SK-MEL-5 (cell line): ENCODE measurements at regions not wholly inside any gene's neighbourhood (a gene's known extent, or its start where the extent isn't known, plus 50 kb on each side); places are given as distances from the start of the nearest gene placed in this dataset.
"Not testable (repeated sequence)": the region's sequence is repeated elsewhere in the genome, so short reads cannot be mapped to it uniquely, and the experiment has no call there.

Experiments used
- DNase-seq: peaks from one replicate; pipeline ENCODE4 v3.0.0-alpha.2; 2016; ENCODE audit warnings: low read depth, low spot score
- in situ Hi-C: cut with HindIII; loops from 2 replicates; pipeline ENCODE4 v1.10.0; 2016; ENCODE audit warnings: low sequenced_read_pairs, high pct_unique_total_duplicates, low pct_unique_long_range_greater_than_20kb

DNA sequence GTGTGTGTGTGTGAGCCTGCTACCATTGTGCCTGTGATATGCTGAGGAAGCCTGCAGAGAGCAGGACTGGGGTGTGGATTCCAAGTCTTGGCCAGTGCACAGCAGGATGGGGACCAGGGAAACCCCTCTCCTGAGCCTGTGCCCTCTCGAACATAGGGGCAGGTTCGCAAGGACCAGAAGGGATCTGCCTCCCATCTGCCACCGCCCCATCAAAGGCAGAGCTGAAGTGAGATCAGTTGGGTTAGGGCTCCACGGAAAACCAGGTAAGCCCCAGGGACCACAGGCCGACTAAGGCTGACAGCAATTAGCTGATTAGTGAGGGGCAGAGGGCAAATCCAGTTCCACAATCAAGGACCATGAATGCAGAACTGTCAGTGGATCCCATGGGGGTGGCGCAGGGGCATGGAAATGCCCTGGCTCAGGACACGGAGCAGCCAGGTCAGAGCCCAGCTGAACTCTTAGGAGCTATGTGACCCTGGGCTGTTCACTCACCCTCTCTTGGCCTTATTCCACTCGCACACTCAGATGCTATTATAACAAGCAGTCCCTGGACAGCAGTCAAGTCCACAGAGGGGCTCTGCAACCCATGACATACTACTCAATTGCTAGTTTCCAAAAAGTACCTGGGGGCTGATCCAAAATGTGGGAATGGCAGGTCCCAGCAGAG is 84.2 kb upstream of the ID2 start:
- in situ Hi-C loops: no loop called here
- DNase-seq: no peak

DNA sequence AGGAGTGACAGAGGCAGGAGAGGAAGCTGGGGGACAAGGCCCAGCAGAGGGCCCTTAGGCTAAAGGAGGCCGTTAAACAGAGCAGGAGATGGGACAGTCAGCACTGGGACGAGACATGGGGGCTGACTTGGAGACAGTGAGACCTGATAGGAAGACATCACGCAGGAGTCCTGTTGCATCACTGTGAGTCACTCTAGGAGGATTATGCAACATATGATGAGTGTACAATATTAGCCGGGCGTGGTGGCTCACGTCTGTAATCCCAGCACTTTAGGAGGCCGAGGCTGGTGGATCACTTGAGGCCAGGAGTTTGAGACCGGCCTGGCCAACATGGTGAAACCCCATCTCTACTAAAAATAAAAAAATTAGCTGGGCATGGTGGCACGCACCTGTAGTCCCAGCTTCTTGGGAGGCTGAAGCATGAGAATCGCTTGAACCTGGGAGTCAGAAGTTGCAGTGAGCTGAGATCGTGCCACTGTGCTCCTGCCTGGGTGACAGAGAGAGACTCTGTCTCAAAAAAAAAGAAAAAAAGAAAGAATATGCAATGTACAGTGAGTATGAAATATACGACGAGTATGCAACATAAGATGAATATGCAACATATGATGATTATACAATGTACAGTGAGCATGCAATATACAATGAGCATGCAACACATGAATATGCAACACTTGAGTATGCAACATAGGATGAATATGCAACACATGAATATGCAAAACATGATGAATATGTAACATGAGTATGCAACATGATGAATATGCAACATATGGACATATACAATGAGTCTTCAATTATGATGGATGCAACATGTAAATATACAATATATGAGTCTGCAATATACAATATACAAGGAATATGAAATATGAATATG is 83.3 kb upstream of the ID2 start:
- DNase-seq: no peak
- in situ Hi-C loops: no loop called here

DNA sequence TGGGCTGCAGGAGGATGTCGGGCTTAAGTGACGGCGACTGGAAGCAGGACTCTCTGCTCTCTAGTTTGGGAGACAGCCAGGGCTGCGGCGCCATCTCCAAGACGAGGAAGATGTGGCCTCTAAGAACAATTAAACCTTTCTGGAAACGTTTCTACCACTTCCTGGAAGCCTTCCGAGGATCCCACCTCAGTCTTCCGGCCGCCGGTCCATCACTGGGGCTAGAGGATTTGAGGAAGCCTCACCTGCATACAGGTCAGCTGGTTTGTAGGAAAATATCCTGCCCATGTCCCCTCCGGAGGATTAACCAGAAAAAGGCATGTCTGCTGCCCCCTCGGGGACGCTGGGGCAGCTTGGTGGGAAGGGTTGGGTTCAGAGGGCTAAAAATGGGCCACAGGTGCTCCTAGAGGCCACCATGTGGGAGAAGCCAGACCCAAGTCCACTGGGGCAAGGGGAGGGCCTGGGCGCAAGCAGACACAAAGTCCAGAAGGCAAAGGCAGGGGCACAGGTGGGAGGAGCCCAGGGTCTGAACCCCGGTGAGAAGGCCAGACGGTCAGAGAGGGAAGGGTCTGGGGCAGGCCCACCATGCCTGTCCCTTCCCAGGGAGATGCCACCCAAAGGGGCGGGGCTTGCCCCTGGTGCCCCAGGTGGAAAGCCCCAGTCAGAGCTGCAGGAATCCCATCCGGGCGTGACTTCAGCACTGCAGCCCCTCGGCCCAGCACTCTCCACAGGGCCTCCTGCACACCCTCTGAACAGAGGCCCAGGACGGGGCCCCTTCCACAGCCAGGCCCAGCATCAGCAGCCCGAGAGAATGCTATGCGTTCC is 82.2 kb upstream of the ID2 start:
- in situ Hi-C loops: no loop called here
- DNase-seq: no peak

DNA sequence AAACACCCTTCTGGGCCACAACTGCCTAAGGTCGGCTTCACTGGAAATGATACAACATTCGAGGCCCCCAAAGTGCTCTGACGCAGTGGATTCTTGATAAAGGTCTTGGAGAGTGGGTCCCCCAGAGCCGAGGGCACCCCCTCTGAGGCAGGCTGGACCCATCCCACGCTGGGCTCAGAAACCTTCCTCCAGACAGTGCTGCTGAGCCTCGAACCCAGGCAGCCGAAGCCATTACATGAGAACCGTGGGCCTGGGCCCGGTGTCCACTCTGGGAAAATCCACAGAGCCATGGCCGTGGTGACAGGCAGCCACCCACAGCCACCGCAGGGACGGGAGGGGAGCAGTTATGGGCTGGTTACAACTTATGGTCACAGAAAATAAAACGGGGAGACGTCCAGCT is 81.4 kb upstream of the ID2 start:
- in situ Hi-C loops: no loop called here
- DNase-seq: no peak

DNA sequence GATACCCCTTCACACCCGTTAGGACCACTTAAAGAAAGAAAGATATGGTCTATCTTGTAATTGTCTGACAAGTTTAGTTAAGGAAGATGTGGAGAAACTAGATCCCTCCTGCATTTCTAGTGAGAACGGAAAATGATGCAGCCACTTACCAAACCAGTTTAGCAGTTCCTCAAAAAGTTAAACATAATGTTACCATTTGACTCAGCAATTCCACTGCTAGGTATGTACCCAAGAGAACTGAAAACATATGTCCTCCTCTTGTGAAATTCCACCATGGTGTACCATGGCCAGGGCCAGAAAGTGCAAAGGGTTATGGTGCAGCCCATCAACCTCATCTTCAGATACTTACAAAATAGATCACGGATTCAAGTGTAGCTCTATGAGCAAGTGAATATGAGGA is 79.0 kb upstream of the ID2 start:
- in situ Hi-C loops: no loop called here
- no peak for DNase-seq

DNA sequence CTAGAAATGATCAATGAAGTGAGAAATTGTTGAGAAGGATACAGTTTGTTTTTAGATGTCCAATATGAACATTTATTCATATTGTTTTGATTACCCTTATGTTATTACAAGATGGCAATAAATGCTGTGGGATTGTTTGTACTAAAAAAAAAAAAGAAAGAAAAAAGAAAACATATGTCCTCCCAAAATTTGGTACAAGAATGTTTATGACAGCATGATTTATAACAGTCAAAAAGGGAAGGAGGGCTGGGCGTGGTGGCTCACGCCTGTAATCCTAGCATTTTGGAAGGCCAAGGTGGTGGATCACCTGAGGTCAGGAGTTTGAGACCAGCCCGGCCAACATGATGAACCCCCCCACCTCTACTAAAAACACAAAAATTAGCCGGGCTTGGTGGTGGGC is 78.5 kb upstream of the ID2 start:
- DNase-seq, in situ Hi-C loops: not testable (repeated sequence)

DNA sequence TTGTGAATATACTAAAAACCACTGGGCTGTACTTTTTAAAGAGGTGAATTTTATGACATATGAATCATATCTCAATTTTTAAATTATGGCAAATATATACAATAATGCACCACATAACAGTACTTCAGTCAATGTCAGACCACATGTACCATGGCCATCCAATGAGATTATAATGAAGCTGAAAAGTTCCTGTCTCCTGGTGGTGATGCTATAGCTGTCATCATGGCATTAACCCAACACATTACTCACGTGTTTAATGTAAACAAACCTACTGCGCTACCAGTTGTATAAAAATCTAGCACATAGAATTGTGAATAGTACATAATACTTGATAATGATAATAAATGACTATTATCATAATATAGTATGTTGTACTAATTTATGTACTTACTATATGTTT is 77.6 kb upstream of the ID2 start:
- no peak for DNase-seq
- in situ Hi-C loops: no loop called here

DNA sequence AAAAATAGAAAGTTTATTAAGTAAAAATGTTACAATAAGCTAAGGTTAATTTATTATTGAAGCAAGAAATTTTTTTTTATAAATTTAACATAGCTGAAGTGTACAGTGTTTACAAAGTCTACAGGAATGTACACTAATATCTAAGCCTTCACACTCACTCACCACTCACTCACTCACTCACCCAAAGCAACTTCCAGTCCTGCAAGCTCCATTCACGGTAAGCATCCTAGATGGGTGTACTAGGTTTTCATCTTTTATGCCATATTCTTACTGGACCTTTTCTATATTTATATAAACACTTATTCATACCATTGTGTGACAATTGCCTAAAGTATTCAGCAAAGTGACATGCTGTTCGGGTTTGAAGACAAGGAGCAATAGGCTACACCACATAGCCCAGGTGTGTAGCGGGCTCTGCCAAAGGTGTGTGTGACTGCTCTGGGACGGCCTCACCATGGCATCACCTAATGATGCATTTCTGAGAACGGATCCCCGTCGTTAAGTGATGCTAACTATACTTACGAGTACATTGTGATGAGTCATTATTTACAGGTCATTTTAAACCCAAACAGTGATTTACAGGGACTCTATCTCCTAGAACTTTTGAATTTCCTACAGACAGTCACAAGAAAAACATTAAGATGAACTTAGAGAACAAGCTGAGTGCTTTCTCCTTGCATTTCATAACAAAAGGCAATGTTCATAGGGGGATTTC is 76.3 kb upstream of the ID2 start:
- in situ Hi-C loops: no loop called here
- DNase-seq: no peak

DNA sequence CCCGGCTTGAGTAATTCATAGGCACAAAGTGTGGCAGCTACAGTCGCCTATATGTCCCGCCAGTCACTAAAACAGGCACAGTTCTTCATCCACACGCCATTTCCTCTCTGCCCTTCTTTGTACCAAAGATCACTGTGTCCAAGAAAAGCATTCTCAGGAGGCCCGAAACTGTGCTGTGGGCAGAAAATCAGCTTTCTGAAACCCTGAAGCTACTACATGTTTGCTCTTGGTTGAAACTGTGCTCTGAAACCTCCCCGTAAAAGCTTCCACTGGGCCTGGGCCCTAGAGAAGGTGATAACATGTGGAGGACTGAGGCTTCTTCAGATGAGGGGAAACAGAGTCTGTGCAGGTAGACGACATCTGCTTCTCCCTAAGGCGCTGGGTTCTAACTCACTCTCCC is 75.6 kb upstream of the ID2 start:
- no peak for DNase-seq
- in situ Hi-C loops: no loop called here

DNA sequence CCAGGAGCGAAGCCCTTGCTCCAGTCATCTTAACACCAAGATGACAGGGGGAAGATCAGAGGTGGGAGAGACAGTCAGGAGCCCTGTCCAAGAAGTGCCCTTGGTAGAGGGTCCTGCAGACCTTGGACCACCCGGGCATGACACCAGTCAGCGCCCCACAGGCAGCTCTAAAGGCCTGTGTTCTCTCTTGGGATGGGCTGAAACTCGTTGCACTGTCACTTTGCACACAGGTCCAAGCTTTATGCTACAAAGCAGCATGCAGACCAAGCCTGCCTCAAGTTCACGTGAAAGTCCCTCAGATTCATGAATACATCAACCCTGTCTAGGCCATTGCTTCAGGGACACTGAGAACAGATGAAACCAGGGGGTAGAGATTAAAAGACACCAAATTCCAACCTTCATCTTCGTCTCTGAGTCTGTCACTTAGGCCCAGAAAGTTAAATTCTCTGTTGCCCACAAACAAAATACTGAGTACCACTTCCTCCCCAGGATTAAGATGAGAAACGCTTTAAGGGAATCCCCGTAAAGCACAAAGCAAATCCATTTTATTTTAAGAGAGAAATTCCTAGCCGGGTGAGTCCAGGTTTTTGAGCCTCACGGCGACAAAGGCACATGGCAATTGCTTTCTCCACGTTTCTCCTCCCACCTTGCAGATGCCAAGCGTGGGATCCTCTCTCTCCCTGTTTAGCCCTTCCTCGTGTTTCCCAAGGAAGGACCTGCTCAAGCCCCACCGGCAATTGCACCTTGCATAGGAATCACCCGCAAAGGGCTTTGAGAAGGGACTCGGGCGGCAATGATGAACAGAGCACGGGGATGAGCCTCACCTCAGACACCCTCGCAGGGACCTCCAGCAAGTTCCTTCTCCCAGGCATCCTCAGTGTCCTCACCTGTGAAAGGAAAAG is 75.0 kb upstream of the ID2 start:
- in situ Hi-C loops: no loop called here
- no peak for DNase-seq

DNA sequence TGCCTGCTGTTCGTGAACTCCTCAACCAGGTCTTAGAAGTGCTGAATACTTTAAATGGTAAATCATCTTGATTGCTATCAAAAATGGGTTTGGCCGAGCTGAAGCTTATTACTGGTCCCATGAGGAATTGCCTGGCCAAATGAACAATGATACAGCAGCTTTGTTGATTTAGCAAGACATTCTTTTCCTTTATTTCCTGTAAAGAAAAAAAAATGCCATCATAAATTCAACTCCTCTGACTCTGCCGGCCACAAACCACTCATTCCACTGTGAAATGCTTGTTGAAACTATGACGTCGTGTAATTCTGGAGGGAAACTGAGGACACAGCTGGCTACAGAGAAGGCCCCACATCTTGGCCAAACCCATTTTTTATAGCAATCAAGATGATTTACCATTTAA is 74.2 kb upstream of the ID2 start:
- in situ Hi-C loops: no loop called here
- no peak for DNase-seq

DNA sequence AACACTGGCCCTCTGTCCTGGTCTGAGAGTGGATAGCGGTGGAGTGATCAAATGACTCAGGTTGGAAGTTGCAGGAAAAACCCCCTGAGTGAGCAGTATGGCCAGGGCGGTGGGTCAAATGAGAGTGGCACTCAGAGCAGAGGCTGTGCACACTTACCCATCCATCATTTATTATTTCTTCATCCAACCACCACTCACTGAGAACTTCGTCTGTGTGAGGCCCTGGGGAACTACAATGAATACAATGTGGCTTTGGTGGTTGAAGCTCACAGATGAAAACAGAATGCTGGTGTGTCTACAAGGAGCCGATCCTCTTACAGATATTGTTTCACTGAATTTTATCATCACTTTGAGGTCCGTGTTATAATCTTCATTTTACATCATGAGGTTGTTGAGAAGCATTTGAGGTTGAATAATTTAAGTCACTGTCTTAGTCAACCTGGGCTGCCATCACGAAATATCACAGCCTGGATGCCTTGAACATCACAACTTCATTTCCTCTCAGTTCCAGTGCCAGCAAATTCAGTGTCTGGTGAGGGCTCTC is 73.4 kb upstream of the ID2 start:
- DNase-seq: no peak
- in situ Hi-C loops: no loop called here

DNA sequence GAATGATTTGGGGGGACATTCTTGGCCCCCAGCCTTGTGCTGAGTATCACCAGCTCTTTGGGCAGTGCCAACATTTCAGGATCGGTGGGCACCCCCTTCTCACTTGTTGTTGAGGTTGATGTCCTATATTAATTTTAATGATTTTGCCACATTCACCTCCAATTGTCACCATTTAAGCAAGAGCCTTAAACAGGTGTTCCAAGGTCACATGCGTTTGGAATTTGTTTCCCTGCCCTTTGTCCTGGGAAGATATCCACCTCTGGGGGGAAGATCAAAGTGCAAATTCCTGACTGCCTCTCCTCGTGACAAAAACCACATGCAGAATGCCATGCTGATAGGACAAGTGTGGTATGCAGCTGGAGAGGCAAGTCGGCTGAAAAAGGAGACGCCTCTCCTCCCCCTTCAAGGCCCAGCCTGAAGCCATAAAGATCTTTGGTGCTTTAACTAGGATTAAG is 72.5 kb upstream of the ID2 start:
- in situ Hi-C loops: no loop called here

DNA sequence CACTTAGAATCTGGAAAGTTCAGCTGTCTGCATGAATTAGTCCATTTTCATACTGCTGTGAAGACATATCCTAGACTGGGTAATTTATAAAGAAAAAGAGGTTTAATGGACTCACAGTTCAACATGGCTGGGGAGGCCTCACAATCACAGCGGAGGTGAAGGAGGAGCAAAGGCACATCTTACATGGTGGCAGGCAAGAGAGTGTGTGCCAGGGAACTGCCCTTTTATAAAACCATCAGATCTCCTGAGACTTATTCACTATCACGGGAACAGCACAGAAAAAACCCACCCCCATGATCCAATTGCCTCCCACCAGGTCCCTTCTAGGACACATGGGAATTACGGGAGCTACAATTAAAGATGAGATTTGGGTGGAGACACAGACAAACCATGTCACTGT is 71.1 kb upstream of the ID2 start:
- in situ Hi-C loops, DNase-seq: not testable (repeated sequence)

More for the DNA sequence above, 72.5 kb upstream of the ID2 start:
- no peak for DNase-seq

DNA sequence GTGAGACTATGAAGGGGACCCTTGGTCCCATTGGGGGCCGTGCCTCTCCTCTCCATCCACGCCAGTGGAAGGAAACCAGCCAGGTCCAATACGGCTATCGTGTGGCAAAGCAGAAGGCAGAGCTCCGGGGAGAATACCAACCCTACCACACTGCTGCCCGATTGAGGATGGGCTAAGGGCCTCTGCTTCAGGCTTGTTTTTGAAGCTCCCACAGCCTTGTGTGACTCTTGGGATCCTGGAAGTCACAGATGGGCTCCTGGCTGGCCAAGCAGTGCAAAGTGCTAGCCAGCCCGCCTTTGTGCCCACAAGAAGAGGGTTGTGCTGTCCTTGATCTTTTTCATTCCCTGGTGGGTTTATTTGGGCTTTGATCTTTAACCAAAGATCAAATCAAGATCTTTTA is 70.6 kb upstream of the ID2 start:
- in situ Hi-C loops: no loop called here
- no peak for DNase-seq

DNA sequence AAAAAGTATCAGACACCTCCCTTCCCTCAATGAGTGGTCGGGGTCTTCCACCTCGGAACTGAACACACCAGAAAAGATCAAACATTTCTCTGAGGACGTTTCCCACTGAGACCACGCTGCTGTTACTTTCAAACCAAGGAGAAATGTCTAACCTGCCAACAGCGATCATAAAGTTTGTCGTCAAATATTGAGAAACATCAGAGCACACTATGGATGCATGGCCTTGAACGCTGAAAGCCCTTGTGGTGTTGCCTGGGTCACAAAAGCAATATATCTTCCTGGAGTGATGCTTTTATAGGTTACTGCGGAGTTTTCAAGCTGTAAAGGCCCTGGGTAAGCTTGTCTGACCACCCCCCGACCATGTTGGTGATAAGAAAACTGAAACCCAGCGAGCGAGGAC is 70.2 kb upstream of the ID2 start:
- in situ Hi-C loops: no loop called here
- DNase-seq: no peak

DNA sequence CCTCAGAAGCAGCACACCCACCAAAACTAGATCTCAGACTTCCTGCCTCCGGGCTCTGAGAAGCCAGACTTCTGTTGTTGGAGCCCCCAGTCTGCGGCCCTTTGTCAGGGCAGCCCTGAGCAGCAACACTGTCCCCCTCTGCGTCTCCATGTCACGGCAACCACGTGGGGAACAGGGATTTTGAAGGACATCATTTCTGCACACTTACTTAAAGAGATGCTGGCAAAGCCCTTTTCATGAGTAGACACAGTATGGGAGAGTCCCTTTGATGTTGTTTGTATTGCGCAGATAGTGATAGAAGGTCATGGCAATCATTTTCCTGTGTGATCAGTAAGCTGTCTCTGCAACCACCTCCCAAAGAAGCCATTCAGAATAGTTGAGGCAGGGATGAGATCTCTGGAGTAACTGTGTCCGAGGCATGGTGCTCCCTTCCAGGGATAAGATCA is 69.1 kb upstream of the ID2 start:
- in situ Hi-C loops: no loop called here
- no peak for DNase-seq
